WTC11 (cell line): ENCODE measurements at regions not wholly inside any gene's neighbourhood (a gene's known extent, or its start where the extent isn't known, plus 50 kb on each side); places are given as distances from the start of the nearest gene placed in this dataset.

Experiments
- ATAC-seq: fragments of 200-7000 bp; cut with Tn5 transposase; 2 replicates; pipeline ENCODE4 v1.10.0; 2021; ENCODE audit warnings: mild to moderate bottlenecking, moderate library complexity
- CTCF ChIA-PET: fragments of 300-600 bp; sonication (Branson Sonifier 250); formaldehyde crosslinking; loops from one replicate; lab custom pipeline; 2021; ENCODE audit warnings: antibody characterized with exemption; lab: Charles Lee
- POLR2A ChIA-PET: fragments of 350-600 bp; sonication (Branson Sonifier 250); formaldehyde crosslinking; loops from one replicate; lab custom pipeline; 2021; ENCODE audit warnings: antibody characterized with exemption; lab: Charles Lee
- DNase-seq: peaks from one replicate; pipeline ENCODE4 v3.0.0; 2021; ENCODE audit warnings: low spot score
- H3K27ac Mint-ChIP-seq: 2 replicates; pipeline ENCODE4 v1.8.0; 2021; ENCODE audit warnings: mixed read lengths
- H3K27me3 Mint-ChIP-seq: 2 replicates; pipeline ENCODE4 v1.8.0; 2021; ENCODE audit warnings: low read depth, mild to moderate bottlenecking, moderate library complexity, mixed read lengths
- H3K36me3 Mint-ChIP-seq: 2 replicates; pipeline ENCODE4 v1.8.0; 2021; ENCODE audit warnings: mixed read lengths
- H3K4me1 Mint-ChIP-seq: 2 replicates; pipeline ENCODE4 v1.8.0; 2022; ENCODE audit warnings: mixed read lengths
- H3K4me3 Mint-ChIP-seq: 2 replicates; pipeline ENCODE4 v1.8.0; 2021; ENCODE audit warnings: mild to moderate bottlenecking, moderate library complexity, mixed read lengths
- H3K9me3 Mint-ChIP-seq: 2 replicates; pipeline ENCODE4 v1.8.0; 2021; ENCODE audit warnings: mixed read lengths
- ARID4B ChIP-seq: sonication (generic); formaldehyde crosslinking; IDR thresholded peaks from 2 replicates; pipeline ENCODE4 v1.8.0; 2023; ENCODE audit warnings: missing genetic modification reagents, mild to moderate bottlenecking, borderline replicate concordance
- CTCF ChIP-seq: fragments of 200-600 bp; IDR thresholded peaks from 2 replicates; pipeline ENCODE4 v1.8.0; 2022; ENCODE audit warnings: antibody characterized with exemption
- E2F1 ChIP-seq: sonication (generic); formaldehyde crosslinking; IDR thresholded peaks from 2 replicates; pipeline ENCODE4 v1.8.0; 2022; ENCODE audit warnings: mild to moderate bottlenecking, missing genetic modification reagents
- ERG ChIP-seq: fragments of 250-450 bp; sonication (Bioruptor Pico); IDR thresholded peaks from 2 replicates; pipeline ENCODE4 v1.8.0; 2021; ENCODE audit warnings: mild to moderate bottlenecking
- FOXK1 ChIP-seq: sonication (generic); formaldehyde crosslinking; IDR thresholded peaks from 2 replicates; pipeline ENCODE4 v1.8.0; 2022; ENCODE audit warnings: mild to moderate bottlenecking, moderate library complexity, missing genetic modification reagents
- FOXP4 ChIP-seq: sonication (generic); formaldehyde crosslinking; IDR thresholded peaks from 2 replicates; pipeline ENCODE4 v1.8.0; 2022; ENCODE audit warnings: mild to moderate bottlenecking, missing genetic modification reagents
- GRHL2 ChIP-seq: fragments of 250-450 bp; sonication (Bioruptor Pico); IDR thresholded peaks from 2 replicates; pipeline ENCODE4 v1.8.0; 2022; ENCODE audit warnings: mild to moderate bottlenecking, moderate library complexity; ENCODE audit not compliant: insufficient replicate concordance, severe bottlenecking
- MXD4 ChIP-seq: fragments of 250-450 bp; sonication (Bioruptor Pico); IDR thresholded peaks from 2 replicates; pipeline ENCODE4 v1.8.0; 2021; ENCODE audit warnings: mild to moderate bottlenecking, moderate library complexity, borderline replicate concordance
- NFATC4 ChIP-seq: fragments of 250-450 bp; sonication (Bioruptor Pico); IDR thresholded peaks from 2 replicates; pipeline ENCODE4 v1.9.0; 2021; ENCODE audit warnings: mild to moderate bottlenecking
- NFE2L1 ChIP-seq: sonication (generic); formaldehyde crosslinking; IDR thresholded peaks from 2 replicates; pipeline ENCODE4 v1.8.1; 2023; ENCODE audit warnings: missing genetic modification reagents
- TP53 ChIP-seq: sonication (generic); formaldehyde crosslinking; IDR thresholded peaks from 2 replicates; pipeline ENCODE4 v1.8.1; 2023; ENCODE audit warnings: mild to moderate bottlenecking, missing genetic modification reagents
- USF1 ChIP-seq: sonication (generic); formaldehyde crosslinking; IDR thresholded peaks from 2 replicates; pipeline ENCODE4 v1.8.0; 2022; ENCODE audit warnings: mild to moderate bottlenecking, missing genetic modification reagents
- ZNF219 ChIP-seq: sonication (generic); formaldehyde crosslinking; IDR thresholded peaks from 2 replicates; pipeline ENCODE4 v1.8.0; 2023; ENCODE audit warnings: missing genetic modification reagents, mild to moderate bottlenecking, borderline replicate concordance
- ZNF232 ChIP-seq: sonication (generic); formaldehyde crosslinking; IDR thresholded peaks from 2 replicates; pipeline ENCODE4 v1.8.0; 2022; ENCODE audit warnings: mild to moderate bottlenecking, missing genetic modification reagents
- ZNF671 ChIP-seq: fragments of 250-450 bp; sonication (Bioruptor Pico); IDR thresholded peaks from 2 replicates; pipeline ENCODE4 v1.8.0; 2021; ENCODE audit warnings: mild to moderate bottlenecking

- Mint-ChIP-seq H3K9me3 (peaks cover 6% of the 10 kb centered on the region; the same call in 1 of the 2 replicates), H3K4me3 (no peak overlapping the region), H3K27ac (no peak overlapping the region)
- POLR2A ChIA-PET: no interaction called here
- no peak for DNase-seq
- TF ChIP-seq FOXK1 (no peak), MXD4 (no peak), ZNF671 (no peak), ERG (CRISPR knock-in tag) (no peak)
- TF ChIP-seq, all 79 proteins: peak for 0
- peaks cover 17% of the 10 kb centered on the region for H3K4me1 Mint-ChIP-seq
- no peak for ATAC-seq
- no peaks in the 10 kb centered on the region for H3K27me3 Mint-ChIP-seq
- H3K36me3 Mint-ChIP-seq: no peaks in the 10 kb centered on the region
- CTCF ChIA-PET: interaction anchor here (1.0 kb wide), 1 partner anchor 148 kb away, joined by 3 read pairs; no protein-coding TSS in a partner anchor
Measured at GRCh38 chr15:70212286-70212962, 114.7 kb upstream of the TLE3 start.

- no peaks in the 10 kb centered on the region for H3K36me3 Mint-ChIP-seq
- H3K9me3 Mint-ChIP-seq: peaks cover 6% of the 10 kb centered on the region; the same call in 1 of the 2 replicates
- H3K27ac Mint-ChIP-seq: no peak overlapping the region
- no peaks in the 10 kb centered on the region for H3K27me3 Mint-ChIP-seq
- ATAC-seq (peak; percentile 77), DNase-seq (no peak)
- peaks cover 17% of the 10 kb centered on the region for H3K4me1 Mint-ChIP-seq
- ChIA-PET CTCF (interaction anchor here (0.7 to 0.8 kb wide), 2 partner anchors 109 to 111 kb away, joined by 3 to 5 read pairs; no protein-coding TSS in a partner anchor), POLR2A (interaction anchor here (0.6 kb wide), 1 partner anchor 455 kb away, joined by 4 read pairs; no protein-coding TSS in a partner anchor)
- no peak for TF ChIP-seq E2F1 (CRISPR knock-in tag)
- TF ChIP-seq ARID4B (CRISPR knock-in tag): no peak
- no peak for TF ChIP-seq TP53
- TF ChIP-seq NFATC4 (CRISPR knock-in tag): no peak
- TF ChIP-seq FOXP4 (CRISPR knock-in tag): no peak
- TF ChIP-seq ZNF219 (CRISPR knock-in tag): no peak
- TF ChIP-seq GRHL2: no peak
- no peak for TF ChIP-seq NFE2L1
- TF ChIP-seq ZNF232 (CRISPR knock-in tag): no peak
- no peak for TF ChIP-seq USF1 (CRISPR knock-in tag)
- TF ChIP-seq CTCF: no peak
- no peak overlapping the region for H3K4me3 Mint-ChIP-seq
Measured at GRCh38 chr15:70210528-70210927, 112.8 kb upstream of the TLE3 start.
